ENCODE measurements at regions not wholly inside any gene's neighbourhood (a gene's known extent, or its start where the extent isn't known, plus 50 kb on each side); places are given as distances from the start of the nearest gene placed in this dataset.

DNA sequence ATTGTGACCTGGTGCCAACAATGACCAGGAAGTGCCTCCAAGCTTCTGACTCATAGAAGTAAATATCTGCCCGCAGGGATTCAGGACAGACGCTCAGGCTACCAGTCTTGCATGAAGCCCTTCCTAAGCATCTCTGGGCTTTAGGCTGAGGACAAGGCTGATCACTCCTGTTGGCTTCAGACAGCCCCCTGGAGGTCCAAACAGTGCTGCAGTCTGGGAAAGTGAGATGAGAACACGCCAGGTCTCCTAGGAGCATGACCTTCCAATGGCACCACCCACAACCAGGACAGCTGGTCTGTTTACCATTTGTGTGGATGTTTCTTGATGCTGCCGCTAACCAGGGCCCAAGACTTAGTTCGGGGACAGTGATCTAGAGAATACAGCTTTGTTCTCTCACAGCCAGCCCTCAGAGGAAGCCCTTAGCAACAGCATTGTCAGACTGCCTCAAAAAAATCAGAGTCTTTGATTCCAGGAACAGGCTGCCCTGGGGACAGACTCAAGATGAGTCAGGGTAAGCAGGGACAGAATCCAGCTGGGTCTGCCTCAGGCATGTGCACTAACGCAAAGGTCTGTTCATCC lies 111.2 kb downstream of the ZNF280B start (continued):
- no peak for TF ChIP-seq PHF20 (CRISPR knock-in tag; IDR thresholded peaks at IDR 0.05)
- no peak for TF ChIP-seq MIER3 (CRISPR knock-in tag; IDR thresholded peaks at IDR 0.05; ENCODE audit: borderline replicate concordance)
- peak; percentile 40; the same call in 1 of the 2 replicates for TF ChIP-seq ZNF878 (CRISPR knock-in tag; IDR thresholded peaks at IDR 0.05)
- TF ChIP-seq ZNF382 (CRISPR knock-in tag; IDR thresholded peaks at IDR 0.05; ENCODE audit: borderline replicate concordance) = no peak
- no peak for TF ChIP-seq ZFY (CRISPR knock-in tag; IDR thresholded peaks at IDR 0.05)
- TF ChIP-seq, protein P1, sequence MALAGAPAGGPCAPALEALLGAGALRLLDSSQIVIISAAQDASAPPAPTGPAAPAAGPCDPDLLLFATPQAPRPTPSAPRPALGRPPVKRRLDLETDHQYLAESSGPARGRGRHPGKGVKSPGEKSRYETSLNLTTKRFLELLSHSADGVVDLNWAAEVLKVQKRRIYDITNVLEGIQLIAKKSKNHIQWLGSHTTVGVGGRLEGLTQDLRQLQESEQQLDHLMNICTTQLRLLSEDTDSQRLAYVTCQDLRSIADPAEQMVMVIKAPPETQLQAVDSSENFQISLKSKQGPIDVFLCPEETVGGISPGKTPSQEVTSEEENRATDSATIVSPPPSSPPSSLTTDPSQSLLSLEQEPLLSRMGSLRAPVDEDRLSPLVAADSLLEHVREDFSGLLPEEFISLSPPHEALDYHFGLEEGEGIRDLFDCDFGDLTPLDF (CRISPR knock-in tag; IDR thresholded peaks at IDR 0.05) = no peak
- TF ChIP-seq, protein P2, sequence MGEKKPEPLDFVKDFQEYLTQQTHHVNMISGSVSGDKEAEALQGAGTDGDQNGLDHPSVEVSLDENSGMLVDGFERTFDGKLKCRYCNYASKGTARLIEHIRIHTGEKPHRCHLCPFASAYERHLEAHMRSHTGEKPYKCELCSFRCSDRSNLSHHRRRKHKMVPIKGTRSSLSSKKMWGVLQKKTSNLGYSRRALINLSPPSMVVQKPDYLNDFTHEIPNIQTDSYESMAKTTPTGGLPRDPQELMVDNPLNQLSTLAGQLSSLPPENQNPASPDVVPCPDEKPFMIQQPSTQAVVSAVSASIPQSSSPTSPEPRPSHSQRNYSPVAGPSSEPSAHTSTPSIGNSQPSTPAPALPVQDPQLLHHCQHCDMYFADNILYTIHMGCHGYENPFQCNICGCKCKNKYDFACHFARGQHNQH (CRISPR knock-in tag; IDR thresholded peaks at IDR 0.05) = 0 out of 2 replicates have a peak, but pooled peaks have one; percentile 49
- no peak for TF ChIP-seq ZNF709 (CRISPR knock-in tag; IDR thresholded peaks at IDR 0.05)
- peak; percentile 82 for TF ChIP-seq SKI (IDR thresholded peaks at IDR 0.05; ENCODE audit: partially characterized antibody)
- no peak for TF ChIP-seq KLF9 (CRISPR knock-in tag; IDR thresholded peaks at IDR 0.05; ENCODE audit: low read depth)
- 0 out of 2 replicates have a peak, but pooled peaks have one; percentile 13 for TF ChIP-seq ELF3 (CRISPR knock-in tag; IDR thresholded peaks at IDR 0.05)
- peak; percentile 43; the same call in 1 of the 2 replicates for TF ChIP-seq RXRA (CRISPR knock-in tag; IDR thresholded peaks at IDR 0.05)
- peak; percentile 8; the same call in 1 of the 2 replicates for TF ChIP-seq ETV5 (CRISPR knock-in tag; IDR thresholded peaks at IDR 0.05; ENCODE audit: borderline replicate concordance)
- no peak for TF ChIP-seq ZNF547 (CRISPR knock-in tag; IDR thresholded peaks at IDR 0.05)
- no peak for TF ChIP-seq ZNF446 (CRISPR knock-in tag; IDR thresholded peaks at IDR 0.05)
- TF ChIP-seq, protein P3, sequence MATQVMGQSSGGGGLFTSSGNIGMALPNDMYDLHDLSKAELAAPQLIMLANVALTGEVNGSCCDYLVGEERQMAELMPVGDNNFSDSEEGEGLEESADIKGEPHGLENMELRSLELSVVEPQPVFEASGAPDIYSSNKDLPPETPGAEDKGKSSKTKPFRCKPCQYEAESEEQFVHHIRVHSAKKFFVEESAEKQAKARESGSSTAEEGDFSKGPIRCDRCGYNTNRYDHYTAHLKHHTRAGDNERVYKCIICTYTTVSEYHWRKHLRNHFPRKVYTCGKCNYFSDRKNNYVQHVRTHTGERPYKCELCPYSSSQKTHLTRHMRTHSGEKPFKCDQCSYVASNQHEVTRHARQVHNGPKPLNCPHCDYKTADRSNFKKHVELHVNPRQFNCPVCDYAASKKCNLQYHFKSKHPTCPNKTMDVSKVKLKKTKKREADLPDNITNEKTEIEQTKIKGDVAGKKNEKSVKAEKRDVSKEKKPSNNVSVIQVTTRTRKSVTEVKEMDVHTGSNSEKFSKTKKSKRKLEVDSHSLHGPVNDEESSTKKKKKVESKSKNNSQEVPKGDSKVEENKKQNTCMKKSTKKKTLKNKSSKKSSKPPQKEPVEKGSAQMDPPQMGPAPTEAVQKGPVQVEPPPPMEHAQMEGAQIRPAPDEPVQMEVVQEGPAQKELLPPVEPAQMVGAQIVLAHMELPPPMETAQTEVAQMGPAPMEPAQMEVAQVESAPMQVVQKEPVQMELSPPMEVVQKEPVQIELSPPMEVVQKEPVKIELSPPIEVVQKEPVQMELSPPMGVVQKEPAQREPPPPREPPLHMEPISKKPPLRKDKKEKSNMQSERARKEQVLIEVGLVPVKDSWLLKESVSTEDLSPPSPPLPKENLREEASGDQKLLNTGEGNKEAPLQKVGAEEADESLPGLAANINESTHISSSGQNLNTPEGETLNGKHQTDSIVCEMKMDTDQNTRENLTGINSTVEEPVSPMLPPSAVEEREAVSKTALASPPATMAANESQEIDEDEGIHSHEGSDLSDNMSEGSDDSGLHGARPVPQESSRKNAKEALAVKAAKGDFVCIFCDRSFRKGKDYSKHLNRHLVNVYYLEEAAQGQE (IDR thresholded peaks at IDR 0.05; ENCODE audit: borderline replicate concordance in 1 of 2, low read depth in 1 of 2, low read length in 2 of 2) = no peak
- TF ChIP-seq, protein P4, sequence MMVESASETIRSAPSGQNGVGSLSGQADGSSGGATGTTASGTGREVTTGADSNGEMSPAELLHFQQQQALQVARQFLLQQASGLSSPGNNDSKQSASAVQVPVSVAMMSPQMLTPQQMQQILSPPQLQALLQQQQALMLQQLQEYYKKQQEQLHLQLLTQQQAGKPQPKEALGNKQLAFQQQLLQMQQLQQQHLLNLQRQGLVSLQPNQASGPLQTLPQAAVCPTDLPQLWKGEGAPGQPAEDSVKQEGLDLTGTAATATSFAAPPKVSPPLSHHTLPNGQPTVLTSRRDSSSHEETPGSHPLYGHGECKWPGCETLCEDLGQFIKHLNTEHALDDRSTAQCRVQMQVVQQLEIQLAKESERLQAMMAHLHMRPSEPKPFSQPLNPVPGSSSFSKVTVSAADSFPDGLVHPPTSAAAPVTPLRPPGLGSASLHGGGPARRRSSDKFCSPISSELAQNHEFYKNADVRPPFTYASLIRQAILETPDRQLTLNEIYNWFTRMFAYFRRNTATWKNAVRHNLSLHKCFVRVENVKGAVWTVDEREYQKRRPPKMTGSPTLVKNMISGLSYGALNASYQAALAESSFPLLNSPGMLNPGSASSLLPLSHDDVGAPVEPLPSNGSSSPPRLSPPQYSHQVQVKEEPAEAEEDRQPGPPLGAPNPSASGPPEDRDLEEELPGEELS (CRISPR knock-in tag; IDR thresholded peaks at IDR 0.05) = peak; percentile 43; the same call in 1 of the 2 replicates
- no peak for TF ChIP-seq SP140L (CRISPR knock-in tag; IDR thresholded peaks at IDR 0.05; ENCODE audit: borderline replicate concordance)
- no peak for TF ChIP-seq ZMYM2 (CRISPR knock-in tag; IDR thresholded peaks at IDR 0.05)
- TF ChIP-seq, protein P5, sequence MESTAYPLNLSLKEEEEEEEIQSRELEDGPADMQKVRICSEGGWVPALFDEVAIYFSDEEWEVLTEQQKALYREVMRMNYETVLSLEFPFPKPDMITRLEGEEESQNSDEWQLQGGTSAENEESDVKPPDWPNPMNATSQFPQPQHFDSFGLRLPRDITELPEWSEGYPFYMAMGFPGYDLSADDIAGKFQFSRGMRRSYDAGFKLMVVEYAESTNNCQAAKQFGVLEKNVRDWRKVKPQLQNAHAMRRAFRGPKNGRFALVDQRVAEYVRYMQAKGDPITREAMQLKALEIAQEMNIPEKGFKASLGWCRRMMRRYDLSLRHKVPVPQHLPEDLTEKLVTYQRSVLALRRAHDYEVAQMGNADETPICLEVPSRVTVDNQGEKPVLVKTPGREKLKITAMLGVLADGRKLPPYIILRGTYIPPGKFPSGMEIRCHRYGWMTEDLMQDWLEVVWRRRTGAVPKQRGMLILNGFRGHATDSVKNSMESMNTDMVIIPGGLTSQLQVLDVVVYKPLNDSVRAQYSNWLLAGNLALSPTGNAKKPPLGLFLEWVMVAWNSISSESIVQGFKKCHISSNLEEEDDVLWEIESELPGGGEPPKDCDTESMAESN (CRISPR knock-in tag; conservative IDR thresholded peaks at IDR 0.05) = no peak
- TF ChIP-seq ZNF720 (CRISPR knock-in tag; IDR thresholded peaks at IDR 0.05) = no peak

Measured in HepG2 (cell line).